ENCODE measurements at regions not wholly inside any gene's neighbourhood (a gene's known extent, or its start where the extent isn't known, plus 50 kb on each side); places are given as distances from the start of the nearest gene placed in this dataset.

GRCh38 chr4:60020389-60020788 lies 1179.7 kb upstream of the ADGRL3 start:
- peaks cover under 1 to 5% (median 1%) of the 10 kb centered on the region in 7 donors for H3K9me3 Mint-ChIP-seq
- H3K4me1 Mint-ChIP-seq = no peaks in the 10 kb centered on the region
- DNase-seq (no peak), ATAC-seq (ENCODE audit: low read depth in 2 of 2) (no peak)
- no peaks in the 10 kb centered on the region for H3K36me3 Mint-ChIP-seq
- Histone ChIP-seq H3K27ac (ENCODE audit: insufficient read depth, low read length, poor library complexity, severe bottlenecking) (no peak overlapping the region), H3K9me3 (ENCODE audit: control insufficient read depth in 2 of 2, low read length in 2 of 2) (peaks cover 4 to 6% of the 10 kb centered on the region in 2 experiments), H3K4me3 (ENCODE audit: low read depth, low read length) (no peak overlapping the region), H3K27me3 (ENCODE audit: control insufficient read depth, insufficient read depth, low read length) (no peaks in the 10 kb centered on the region), H3K36me3 (ENCODE audit: control insufficient read depth, insufficient read depth, low read length) (no peaks in the 10 kb centered on the region), H3K4me1 (ENCODE audit: control insufficient read depth, insufficient read depth, low read length, poor library complexity, severe bottlenecking) (no peaks in the 10 kb centered on the region)
- H3K27ac Mint-ChIP-seq = no peak overlapping the region
- H3K4me3 Mint-ChIP-seq = no peak overlapping the region
- H3K27me3 Mint-ChIP-seq = peaks cover 4% of the 10 kb centered on the region

GRCh38 chr4:60033826-60034225 lies 1166.3 kb upstream of the ADGRL3 start:
- Histone ChIP-seq H3K4me3 (ENCODE audit: low read depth, low read length) (no peak overlapping the region), H3K27ac (ENCODE audit: insufficient read depth, low read length, poor library complexity, severe bottlenecking) (no peak overlapping the region), H3K27me3 (ENCODE audit: control insufficient read depth, insufficient read depth, low read length) (no peaks in the 10 kb centered on the region), H3K36me3 (ENCODE audit: control insufficient read depth, insufficient read depth, low read length) (no peaks in the 10 kb centered on the region), H3K4me1 (ENCODE audit: control insufficient read depth, insufficient read depth, low read length, poor library complexity, severe bottlenecking) (no peaks in the 10 kb centered on the region), H3K9me3 (ENCODE audit: control insufficient read depth in 2 of 2, low read length in 2 of 2) (peaks cover 0 to 3% of the 10 kb centered on the region in 2 experiments)
- Mint-ChIP-seq H3K4me1 (no peaks in the 10 kb centered on the region), H3K36me3 (no peaks in the 10 kb centered on the region), H3K27ac (no peak overlapping the region), H3K27me3 (no peaks in the 10 kb centered on the region), H3K9me3 (peaks cover 1 to 25% (median 7%) of the 10 kb centered on the region in 7 donors), H3K4me3 (no peak overlapping the region)
- DNase-seq (no peak), ATAC-seq (ENCODE audit: low read depth in 2 of 2) (no peak)

GRCh38 chr4:60034361-60034760 lies 1165.8 kb upstream of the ADGRL3 start:
- H3K36me3 ChIP-seq (ENCODE audit: control insufficient read depth, insufficient read depth, low read length) = no peaks in the 10 kb centered on the region
- H3K27ac Mint-ChIP-seq = no peak overlapping the region
- H3K27ac ChIP-seq (ENCODE audit: insufficient read depth, low read length, poor library complexity, severe bottlenecking) = no peak overlapping the region
- H3K4me3 ChIP-seq (ENCODE audit: low read depth, low read length) = no peak overlapping the region
- ATAC-seq (ENCODE audit: low read depth in 2 of 2) (no peak), DNase-seq (no peak)
- no peaks in the 10 kb centered on the region for H3K36me3 Mint-ChIP-seq
- no peaks in the 10 kb centered on the region for H3K4me1 ChIP-seq (ENCODE audit: control insufficient read depth, insufficient read depth, low read length, poor library complexity, severe bottlenecking)
- H3K27me3 ChIP-seq (ENCODE audit: control insufficient read depth, insufficient read depth, low read length) = no peaks in the 10 kb centered on the region
- H3K27me3 Mint-ChIP-seq = no peaks in the 10 kb centered on the region
- peaks cover 0 to 3% of the 10 kb centered on the region in 2 experiments for H3K9me3 ChIP-seq (ENCODE audit: control insufficient read depth in 2 of 2, low read length in 2 of 2)
- peaks cover 1 to 25% (median 6%) of the 10 kb centered on the region in 7 donors for H3K9me3 Mint-ChIP-seq
- H3K4me1 Mint-ChIP-seq = no peaks in the 10 kb centered on the region
- H3K4me3 Mint-ChIP-seq = no peak overlapping the region

- no peak for ATAC-seq (ENCODE audit: low read depth in 2 of 2)
- DNase-seq = no peak
- H3K27ac Mint-ChIP-seq = no peak overlapping the region
- H3K9me3 Mint-ChIP-seq = peaks cover under 1 to 20% (median 10%) of the 10 kb centered on the region in 7 donors
- Histone ChIP-seq H3K4me1 (ENCODE audit: control insufficient read depth, insufficient read depth, low read length, poor library complexity, severe bottlenecking) (no peaks in the 10 kb centered on the region), H3K36me3 (ENCODE audit: control insufficient read depth, insufficient read depth, low read length) (no peaks in the 10 kb centered on the region), H3K27me3 (ENCODE audit: control insufficient read depth, insufficient read depth, low read length) (no peaks in the 10 kb centered on the region), H3K9me3 (ENCODE audit: control insufficient read depth in 2 of 2, low read length in 2 of 2) (peaks cover 0 to 12% of the 10 kb centered on the region in 2 experiments), H3K27ac (ENCODE audit: insufficient read depth, low read length, poor library complexity, severe bottlenecking) (no peak overlapping the region), H3K4me3 (ENCODE audit: low read depth, low read length) (no peak overlapping the region)
- H3K36me3 Mint-ChIP-seq = no peaks in the 10 kb centered on the region
- H3K4me1 Mint-ChIP-seq = no peaks in the 10 kb centered on the region
- H3K4me3 Mint-ChIP-seq = no peak overlapping the region
- no peaks in the 10 kb centered on the region for H3K27me3 Mint-ChIP-seq
These were observed 1160.2 kb upstream of the ADGRL3 start for GRCh38 chr4:60039908-60040307.

- Histone ChIP-seq H3K9me3 (ENCODE audit: control insufficient read depth in 2 of 2, low read length in 2 of 2) (peaks cover 0 to 12% of the 10 kb centered on the region in 2 experiments), H3K27ac (ENCODE audit: insufficient read depth, low read length, poor library complexity, severe bottlenecking) (no peak overlapping the region), H3K36me3 (ENCODE audit: control insufficient read depth, insufficient read depth, low read length) (no peaks in the 10 kb centered on the region), H3K4me3 (ENCODE audit: low read depth, low read length) (no peak overlapping the region), H3K27me3 (ENCODE audit: control insufficient read depth, insufficient read depth, low read length) (no peaks in the 10 kb centered on the region), H3K4me1 (ENCODE audit: control insufficient read depth, insufficient read depth, low read length, poor library complexity, severe bottlenecking) (no peaks in the 10 kb centered on the region)
- DNase-seq = no peak
- peaks cover 2 to 17% (median 8%) of the 10 kb centered on the region in 7 donors for H3K9me3 Mint-ChIP-seq
- no peaks in the 10 kb centered on the region for H3K27me3 Mint-ChIP-seq
- no peaks in the 10 kb centered on the region for H3K4me1 Mint-ChIP-seq
- H3K36me3 Mint-ChIP-seq = no peaks in the 10 kb centered on the region
- H3K4me3 Mint-ChIP-seq = no peak overlapping the region
- no peak overlapping the region for H3K27ac Mint-ChIP-seq
- ATAC-seq (ENCODE audit: low read depth in 2 of 2) = no peak
These were observed 1157.9 kb upstream of the ADGRL3 start for GRCh38 chr4:60042231-60042652.

- DNase-seq (no peak), ATAC-seq (ENCODE audit: low read depth in 2 of 2) (no peak)
- no peaks in the 10 kb centered on the region for H3K36me3 ChIP-seq (ENCODE audit: control insufficient read depth, insufficient read depth, low read length)
- Mint-ChIP-seq H3K36me3 (no peaks in the 10 kb centered on the region), H3K9me3 (peaks cover 0 to 18% (median 5%) of the 10 kb centered on the region in 7 donors), H3K4me1 (no peaks in the 10 kb centered on the region), H3K27ac (no peak overlapping the region), H3K27me3 (no peaks in the 10 kb centered on the region), H3K4me3 (no peak overlapping the region)
- no peaks in the 10 kb centered on the region for H3K4me1 ChIP-seq (ENCODE audit: control insufficient read depth, insufficient read depth, low read length, poor library complexity, severe bottlenecking)
- H3K27ac ChIP-seq (ENCODE audit: insufficient read depth, low read length, poor library complexity, severe bottlenecking) = no peak overlapping the region
- peaks cover 0 to 12% of the 10 kb centered on the region in 2 experiments for H3K9me3 ChIP-seq (ENCODE audit: control insufficient read depth in 2 of 2, low read length in 2 of 2)
- no peaks in the 10 kb centered on the region for H3K27me3 ChIP-seq (ENCODE audit: control insufficient read depth, insufficient read depth, low read length)
- no peak overlapping the region for H3K4me3 ChIP-seq (ENCODE audit: low read depth, low read length)
These were observed 1157.2 kb upstream of the ADGRL3 start for GRCh38 chr4:60042941-60043340.

GRCh38 chr4:60078984-60079383 lies 1121.1 kb upstream of the ADGRL3 start:
- DNase-seq (no peak), ATAC-seq (ENCODE audit: low read depth in 2 of 2) (no peak)
- Histone ChIP-seq H3K27ac (ENCODE audit: insufficient read depth, low read length, poor library complexity, severe bottlenecking) (no peak overlapping the region), H3K27me3 (ENCODE audit: control insufficient read depth, insufficient read depth, low read length) (no peaks in the 10 kb centered on the region), H3K36me3 (ENCODE audit: control insufficient read depth, insufficient read depth, low read length) (no peaks in the 10 kb centered on the region), H3K4me3 (ENCODE audit: low read depth, low read length) (no peak overlapping the region), H3K9me3 (ENCODE audit: control insufficient read depth in 2 of 2, low read length in 2 of 2) (peaks cover 0 to 8% of the 10 kb centered on the region in 2 experiments), H3K4me1 (ENCODE audit: control insufficient read depth, insufficient read depth, low read length, poor library complexity, severe bottlenecking) (no peaks in the 10 kb centered on the region)
- H3K4me1 Mint-ChIP-seq = no peaks in the 10 kb centered on the region
- H3K36me3 Mint-ChIP-seq = no peaks in the 10 kb centered on the region
- H3K9me3 Mint-ChIP-seq = peaks cover 0 to 38% (median 8%) of the 10 kb centered on the region in 7 donors
- no peak overlapping the region for H3K4me3 Mint-ChIP-seq
- no peak overlapping the region for H3K27ac Mint-ChIP-seq
- H3K27me3 Mint-ChIP-seq = no peaks in the 10 kb centered on the region

- H3K4me3 Mint-ChIP-seq = no peak overlapping the region
- no peaks in the 10 kb centered on the region for H3K4me1 Mint-ChIP-seq
- peaks cover 4 to 29% (median 13%) of the 10 kb centered on the region in 7 donors for H3K9me3 Mint-ChIP-seq
These were observed 1118.3 kb upstream of the ADGRL3 start for GRCh38 chr4:60081839-60082238.

More at GRCh38 chr4:60081839-60082238, 1118.3 kb upstream of the ADGRL3 start:
- H3K27ac Mint-ChIP-seq = no peak overlapping the region
- Histone ChIP-seq H3K4me3 (ENCODE audit: low read depth, low read length) (no peak overlapping the region), H3K27ac (ENCODE audit: insufficient read depth, low read length, poor library complexity, severe bottlenecking) (no peak overlapping the region), H3K4me1 (ENCODE audit: control insufficient read depth, insufficient read depth, low read length, poor library complexity, severe bottlenecking) (no peaks in the 10 kb centered on the region), H3K27me3 (ENCODE audit: control insufficient read depth, insufficient read depth, low read length) (no peaks in the 10 kb centered on the region), H3K9me3 (ENCODE audit: control insufficient read depth in 2 of 2, low read length in 2 of 2) (peaks cover 0 to 8% of the 10 kb centered on the region in 2 experiments), H3K36me3 (ENCODE audit: control insufficient read depth, insufficient read depth, low read length) (no peaks in the 10 kb centered on the region)
- no peaks in the 10 kb centered on the region for H3K27me3 Mint-ChIP-seq
- ATAC-seq (ENCODE audit: low read depth in 2 of 2) (no peak), DNase-seq (no peak)
- H3K36me3 Mint-ChIP-seq = no peaks in the 10 kb centered on the region
